ENCODE measurements at regions not wholly inside any gene's neighbourhood (a gene's known extent, or its start where the extent isn't known, plus 50 kb on each side); places are given as distances from the start of the nearest gene placed in this dataset.

DNA sequence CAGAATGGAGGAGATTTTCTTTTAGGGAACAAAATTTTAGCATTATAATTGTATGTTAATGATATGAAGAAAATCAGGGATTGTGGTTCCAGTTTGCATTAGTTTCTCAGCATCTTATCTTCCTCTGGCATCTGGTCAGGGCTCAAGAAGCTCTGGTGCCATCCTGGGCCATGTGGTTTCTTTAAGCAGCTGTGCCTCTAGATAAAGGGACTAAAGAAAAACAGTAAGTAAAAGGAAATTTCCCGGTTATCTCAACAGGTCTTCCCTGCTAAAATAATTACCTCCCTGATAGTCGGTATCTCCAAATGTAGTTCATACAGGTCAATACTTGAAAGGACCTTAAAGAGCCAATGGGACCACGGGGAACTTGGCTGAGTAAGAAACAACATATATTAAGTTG lies 375.1 kb upstream of the RBMS3 start:
- TF ChIP-seq, protein P1, sequence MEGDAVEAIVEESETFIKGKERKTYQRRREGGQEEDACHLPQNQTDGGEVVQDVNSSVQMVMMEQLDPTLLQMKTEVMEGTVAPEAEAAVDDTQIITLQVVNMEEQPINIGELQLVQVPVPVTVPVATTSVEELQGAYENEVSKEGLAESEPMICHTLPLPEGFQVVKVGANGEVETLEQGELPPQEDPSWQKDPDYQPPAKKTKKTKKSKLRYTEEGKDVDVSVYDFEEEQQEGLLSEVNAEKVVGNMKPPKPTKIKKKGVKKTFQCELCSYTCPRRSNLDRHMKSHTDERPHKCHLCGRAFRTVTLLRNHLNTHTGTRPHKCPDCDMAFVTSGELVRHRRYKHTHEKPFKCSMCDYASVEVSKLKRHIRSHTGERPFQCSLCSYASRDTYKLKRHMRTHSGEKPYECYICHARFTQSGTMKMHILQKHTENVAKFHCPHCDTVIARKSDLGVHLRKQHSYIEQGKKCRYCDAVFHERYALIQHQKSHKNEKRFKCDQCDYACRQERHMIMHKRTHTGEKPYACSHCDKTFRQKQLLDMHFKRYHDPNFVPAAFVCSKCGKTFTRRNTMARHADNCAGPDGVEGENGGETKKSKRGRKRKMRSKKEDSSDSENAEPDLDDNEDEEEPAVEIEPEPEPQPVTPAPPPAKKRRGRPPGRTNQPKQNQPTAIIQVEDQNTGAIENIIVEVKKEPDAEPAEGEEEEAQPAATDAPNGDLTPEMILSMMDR (IDR thresholded peaks at IDR 0.05; ENCODE audit: low read depth, low read length, missing control alignments): no peak
- no peak for DNase-seq (ENCODE audit: extremely low read depth, low read depth)
- no peak overlapping the region for H3K4me3 ChIP-seq (replicated peaks; ENCODE audit: low read depth, low read length)

GRCh38 chr3:28906561-28907310 lies 374.1 kb upstream of the RBMS3 start:
- no peak for DNase-seq (ENCODE audit: extremely low read depth, low read depth)
- H3K4me3 ChIP-seq (replicated peaks; ENCODE audit: low read depth, low read length): no peak overlapping the region
- TF ChIP-seq, protein P1 (IDR thresholded peaks at IDR 0.05; ENCODE audit: low read depth, low read length, missing control alignments): no peak

DNA sequence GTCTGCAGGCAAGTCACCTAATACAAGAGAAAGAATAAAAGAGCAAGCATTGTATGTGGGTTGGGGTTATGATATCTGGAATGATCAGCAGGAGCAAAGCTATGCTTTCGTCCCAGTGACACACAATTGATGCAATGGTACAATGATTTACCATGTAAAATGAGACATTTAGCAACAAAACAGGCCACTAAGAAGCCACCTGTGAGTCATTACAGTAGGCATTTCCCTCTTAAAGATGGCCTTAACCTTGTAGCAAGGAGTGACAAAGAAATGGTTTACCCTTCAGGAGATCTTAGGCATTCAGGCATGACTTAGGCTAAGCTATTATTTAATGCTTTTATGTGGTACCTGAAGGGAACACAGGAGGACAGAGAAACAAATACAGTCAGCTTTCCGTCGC lies 373.3 kb upstream of the RBMS3 start:
- H3K4me3 ChIP-seq (replicated peaks; ENCODE audit: low read depth, low read length): no peak overlapping the region
- TF ChIP-seq, protein P1 (IDR thresholded peaks at IDR 0.05; ENCODE audit: low read depth, low read length, missing control alignments): no peak
- DNase-seq (ENCODE audit: extremely low read depth, low read depth): no peak

DNA sequence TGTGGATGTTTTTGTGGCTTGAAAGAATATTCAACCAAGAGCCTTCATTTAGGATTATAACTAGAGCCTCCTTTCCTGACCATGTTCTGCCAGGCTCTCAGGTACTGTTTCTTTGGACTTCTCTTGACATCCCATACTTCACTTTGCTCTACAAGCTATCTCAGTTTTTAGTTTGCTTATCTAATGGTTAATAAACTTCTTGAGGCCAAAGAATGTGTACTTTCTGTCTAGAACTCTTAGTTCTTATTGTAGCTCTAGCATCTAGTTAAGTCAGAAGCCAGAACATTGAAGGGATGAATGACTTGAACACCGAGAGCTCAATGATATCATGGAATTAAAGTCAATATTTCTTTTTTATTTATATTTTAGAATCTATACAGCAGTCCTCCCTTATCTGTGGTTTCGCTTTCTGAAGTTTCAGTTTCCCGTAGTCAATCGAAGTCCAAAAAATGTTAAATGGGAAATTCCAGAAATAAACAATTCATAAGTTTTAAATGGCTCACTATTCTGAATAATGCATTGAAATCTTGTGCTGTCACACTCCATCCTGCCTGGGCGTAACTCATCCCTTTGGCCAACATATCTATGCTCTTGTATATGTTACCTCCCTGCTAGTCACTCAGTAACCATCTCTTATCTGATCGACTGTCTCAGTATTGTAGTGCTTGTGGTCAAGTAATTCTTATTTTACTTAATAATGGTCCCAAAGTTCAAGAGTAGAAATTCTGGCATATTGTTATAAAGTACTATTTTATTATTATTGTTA lies 368.6 kb upstream of the RBMS3 start:
- TF ChIP-seq, protein P1 (IDR thresholded peaks at IDR 0.05; ENCODE audit: low read depth, low read length, missing control alignments): no peak
- H3K4me3 ChIP-seq (replicated peaks; ENCODE audit: low read depth, low read length): no peak overlapping the region
- DNase-seq (ENCODE audit: extremely low read depth, low read depth): no peak

- TF ChIP-seq, protein P1 (IDR thresholded peaks at IDR 0.05; ENCODE audit: low read depth, low read length, missing control alignments): peak; percentile 62
- no peak overlapping the region for H3K4me3 ChIP-seq (replicated peaks; ENCODE audit: low read depth, low read length)
- DNase-seq (ENCODE audit: extremely low read depth, low read depth): peak; percentile 30
Measured at GRCh38 chr3:28915741-28916500, 364.9 kb upstream of the RBMS3 start.

DNA sequence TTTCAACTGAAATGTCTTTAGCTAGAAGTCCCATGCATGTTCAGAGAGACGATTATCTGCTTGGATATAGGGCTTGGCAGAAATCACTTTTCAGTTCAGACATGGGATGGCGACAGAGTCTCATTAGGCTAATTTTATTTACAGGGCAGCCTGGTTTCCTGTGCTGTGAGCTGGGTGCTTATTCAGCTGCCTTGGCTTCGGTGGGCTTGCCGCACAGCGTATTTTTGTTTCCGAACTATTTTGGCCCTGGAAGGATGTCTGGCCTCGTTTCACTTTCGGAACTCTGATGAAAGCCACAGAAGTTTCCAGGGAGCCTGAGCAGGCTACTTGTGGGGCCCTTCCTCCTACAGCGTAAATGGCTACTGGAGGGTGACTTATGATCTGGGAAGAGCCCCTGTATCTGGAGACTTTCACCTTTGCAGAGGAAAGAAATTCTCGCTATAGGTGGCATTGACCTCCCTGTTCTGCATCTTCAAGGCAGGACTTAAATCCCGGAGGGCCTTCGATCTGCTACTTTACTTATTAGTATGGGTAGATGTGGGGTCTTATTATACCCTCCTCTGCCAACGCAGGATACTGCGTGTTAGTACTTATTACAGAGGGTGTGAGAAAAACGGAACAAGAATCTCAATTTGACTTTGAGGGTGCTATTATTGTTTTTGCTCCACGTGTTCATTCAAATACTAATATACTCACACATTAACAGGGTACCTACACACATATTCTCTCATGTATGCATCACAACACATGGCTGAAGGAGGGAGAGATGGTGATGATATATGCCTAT lies 364.0 kb upstream of the RBMS3 start:
- no peak overlapping the region for H3K4me3 ChIP-seq (replicated peaks; ENCODE audit: low read depth, low read length)
- TF ChIP-seq, protein P1 (IDR thresholded peaks at IDR 0.05; ENCODE audit: low read depth, low read length, missing control alignments): peak; percentile 35
- DNase-seq (ENCODE audit: extremely low read depth, low read depth): no peak

Data from HFF-Myc (cell line).